GM12892 (cell line): ENCODE measurements at regions not wholly inside any gene's neighbourhood (a gene's known extent, or its start where the extent isn't known, plus 50 kb on each side); places are given as distances from the start of the nearest gene placed in this dataset.

Source experiments
- DNase-seq: peaks from one replicate; pipeline ENCODE4 v3.0.0; 2011; ENCODE audit not compliant: insufficient read length
- FAIRE-seq: peaks from 2 replicates; lab custom pipeline; 2011; peaks lifted over from hg19 to GRCh38; lab: Jason Lieb, UNC
- POLR2A ChIP-seq: IDR thresholded peaks from 2 replicates; pipeline ENCODE4 v1.6.1; 2011; ENCODE audit warnings: low read depth, low read length, control low read depth
- POLR2AphosphoS5 ChIP-seq: IDR thresholded peaks from 2 replicates; pipeline ENCODE4 v1.6.1; 2011; ENCODE audit warnings: low read depth, low read length, control low read depth
- TAF1 ChIP-seq: IDR thresholded peaks from 2 replicates; pipeline ENCODE4 v1.6.1; 2011; ENCODE audit warnings: low read depth, mild to moderate bottlenecking, control low read depth, low read length, borderline replicate concordance

DNA sequence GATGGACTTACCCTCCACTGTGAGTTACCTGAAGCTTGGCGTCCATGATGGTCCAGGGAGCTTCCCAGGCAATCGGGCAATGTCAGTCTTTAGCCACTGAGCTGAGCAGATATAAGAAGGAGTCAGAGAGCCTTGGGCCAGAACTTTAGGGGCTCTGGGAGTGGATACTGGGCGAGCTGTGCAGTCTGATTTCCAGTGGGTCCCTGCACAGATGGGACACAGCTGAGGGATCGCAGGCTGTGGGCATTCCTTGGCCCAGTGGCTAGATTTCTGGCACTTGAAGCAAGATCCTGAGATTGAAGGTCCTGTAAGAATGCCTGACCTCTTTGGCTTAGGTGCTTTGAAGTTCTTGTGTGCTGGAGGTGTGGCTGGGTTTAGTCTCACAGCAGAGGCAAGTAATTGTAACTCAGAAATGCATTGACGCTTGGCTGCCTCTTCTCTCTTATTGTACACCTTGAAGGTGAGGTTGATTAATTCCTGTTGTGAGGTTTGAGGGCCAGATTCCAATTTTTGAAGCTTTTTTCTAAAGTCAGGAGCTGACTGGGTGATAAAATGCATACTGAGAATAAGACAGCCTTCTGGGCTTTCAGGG, 2283.8 kb downstream of the TP53TG3F start:
- FAIRE-seq (no peak), DNase-seq (no peak)
- TF ChIP-seq TAF1 (no peak), POLR2AphosphoS5 (no peak), POLR2A (no peak)

- DNase-seq (no peak), FAIRE-seq (no peak)
- TF ChIP-seq TAF1, result no peak
- no peak for TF ChIP-seq POLR2A
- no peak for TF ChIP-seq POLR2AphosphoS5
Measured at GRCh38 chr16:35744084-35744483, 2284.7 kb downstream of the TP53TG3F start.

- DNase-seq (no peak), FAIRE-seq (no peak)
Measured at GRCh38 chr16:35744726-35745125, 2285.3 kb downstream of the TP53TG3F start.

DNA sequence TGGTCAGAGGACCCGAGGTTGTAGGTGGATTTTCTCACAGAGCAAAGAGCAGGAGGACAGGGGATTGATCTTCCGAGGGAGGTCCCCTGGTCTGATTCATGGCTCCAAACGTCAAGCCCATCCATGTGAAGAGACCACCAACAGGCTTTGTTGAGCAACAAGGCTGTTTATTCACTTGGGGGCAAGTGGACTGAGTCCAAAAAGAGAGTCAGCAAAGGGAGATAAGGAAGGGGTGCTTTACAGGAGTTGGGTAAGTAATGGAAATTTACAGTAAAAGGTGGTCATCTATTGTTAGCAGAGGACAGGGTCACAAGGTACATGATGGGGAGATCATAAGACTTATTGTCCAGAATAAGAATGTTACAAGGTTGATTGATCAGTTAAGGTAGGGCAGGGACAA, 2285.8 kb downstream of the TP53TG3F start:
- TF ChIP-seq TAF1 (no peak), POLR2A (no peak), POLR2AphosphoS5 (no peak)

More at GRCh38 chr16:35744726-35745125, 2285.3 kb downstream of the TP53TG3F start:
- TF ChIP-seq POLR2AphosphoS5, result no peak
- TF ChIP-seq TAF1, result no peak
- TF ChIP-seq POLR2A, result no peak

DNA sequence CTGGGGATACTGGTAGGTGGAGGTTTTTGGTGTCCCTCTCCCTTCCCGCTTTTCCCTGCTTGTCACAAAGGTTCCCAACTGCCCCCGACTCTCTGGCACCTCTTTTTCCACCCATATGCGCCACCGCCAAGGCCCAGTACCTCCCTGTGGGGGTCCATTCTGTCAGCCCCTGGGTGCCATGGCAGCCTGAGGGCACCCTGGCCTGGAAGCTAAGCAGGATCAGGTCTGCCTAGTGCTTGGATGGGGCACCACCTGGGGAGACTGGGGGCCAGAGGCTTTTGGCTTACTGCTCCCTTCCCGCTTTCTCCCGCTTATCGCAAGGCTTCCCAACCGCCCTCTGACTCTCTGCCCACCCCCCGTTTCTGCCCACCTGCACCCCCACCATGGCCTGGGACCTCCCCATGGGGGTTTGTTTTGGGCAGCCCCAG, 2286.4 kb downstream of the TP53TG3F start:
- TF ChIP-seq POLR2AphosphoS5, result no peak
- no peak for TF ChIP-seq TAF1
- TF ChIP-seq POLR2A, result no peak
- FAIRE-seq (no peak), DNase-seq (no peak)

More for the DNA sequence above, 2285.8 kb downstream of the TP53TG3F start:
- no peak for DNase-seq
- FAIRE-seq, result no peak

- FAIRE-seq, result no peak
- DNase-seq, result no peak
- TF ChIP-seq POLR2A (no peak), TAF1 (no peak), POLR2AphosphoS5 (no peak)
Measured at GRCh38 chr16:35746281-35746962, 2287.0 kb downstream of the TP53TG3F start.

GRCh38 chr16:35746963-35747657, 2287.7 kb downstream of the TP53TG3F start:
- DNase-seq (peak; percentile 3), FAIRE-seq (no peak)
- TF ChIP-seq POLR2A, result no peak
- TF ChIP-seq POLR2AphosphoS5, result no peak
- no peak for TF ChIP-seq TAF1

GRCh38 chr16:35747658-35748455, 2288.4 kb downstream of the TP53TG3F start:
- FAIRE-seq (no peak), DNase-seq (no peak)
- TF ChIP-seq TAF1 (no peak), POLR2A (no peak), POLR2AphosphoS5 (no peak)

GRCh38 chr16:35748621-35749252, 2289.3 kb downstream of the TP53TG3F start:
- no peak for TF ChIP-seq POLR2A
- TF ChIP-seq POLR2AphosphoS5, result no peak
- no peak for TF ChIP-seq TAF1
- DNase-seq (no peak), FAIRE-seq (no peak)
